HCT116 (cell line): ENCODE measurements at regions not wholly inside any gene's neighbourhood (a gene's known extent, or its start where the extent isn't known, plus 50 kb on each side); places are given as distances from the start of the nearest gene placed in this dataset.

ENCODE experiments used
- CEBPB ChIP-seq: IDR thresholded peaks from 2 replicates; pipeline ENCODE4 v1.6.1; 2012; ENCODE audit warnings: low read depth
- FOSL1 ChIP-seq: IDR thresholded peaks from 2 replicates; pipeline ENCODE4 v1.6.1; 2012; ENCODE audit warnings: low read depth
- POLR2A ChIP-seq: IDR thresholded peaks from 2 replicates; pipeline ENCODE4 v1.7.0; 2011; ENCODE audit warnings: borderline replicate concordance; ENCODE audit not compliant: insufficient read depth, insufficient read length; ENCODE audit errors: extremely low read depth
- POLR2AphosphoS5 ChIP-seq: IDR thresholded peaks from 2 replicates; pipeline ENCODE4 v1.6.1; 2011; ENCODE audit warnings: mild to moderate bottlenecking, low read depth, low read length, moderate library complexity
- SIN3A ChIP-seq: IDR thresholded peaks from 2 replicates; pipeline ENCODE4 v1.6.1; 2012; ENCODE audit warnings: low read depth
- TCF7L2 ChIP-seq: IDR thresholded peaks from 2 replicates; pipeline ENCODE4 v1.7.0; 2011; ENCODE audit warnings: borderline replicate concordance, inconsistent platforms; ENCODE audit not compliant: insufficient read depth, insufficient read length; ENCODE audit errors: extremely low read depth
- YY1 ChIP-seq: IDR thresholded peaks from 2 replicates; pipeline ENCODE4 v1.6.1; 2011; ENCODE audit warnings: low read length, low read depth, moderate library complexity, mild to moderate bottlenecking; ENCODE audit not compliant: insufficient replicate concordance; ENCODE audit errors: extremely low read depth
- ZFX ChIP-seq: fragments of 450-650 bp; IDR thresholded peaks from 2 replicates; pipeline ENCODE4 v1.6.1; 2017
- TF ChIP-seq, protein P1 (sequence below), 3 experiments: fragments of 200-600 bp in 1 of 3; sonication (generic) in 1 of 3; IDR thresholded peaks in 2 of 3; conservative IDR thresholded peaks in 1 of 3; 2 replicates each; pipeline ENCODE4 v1.5.1; 2012 to 2017; ENCODE audit warnings: low read depth in 2 of 3, low read length in 2 of 3, antibody characterized with exemption in 1 of 3, borderline replicate concordance in 1 of 3, control low read depth in 1 of 3, mild to moderate bottlenecking in 1 of 3, mixed read lengths in 1 of 3, mixed run types in 1 of 3, moderate library complexity in 1 of 3; ENCODE audit not compliant: insufficient read depth in 1 of 3
- TF ChIP-seq, protein P2 (sequence below): IDR thresholded peaks from 2 replicates; pipeline ENCODE4 v1.6.1; 2012; ENCODE audit warnings: low read depth

- TF ChIP-seq, protein P1, sequence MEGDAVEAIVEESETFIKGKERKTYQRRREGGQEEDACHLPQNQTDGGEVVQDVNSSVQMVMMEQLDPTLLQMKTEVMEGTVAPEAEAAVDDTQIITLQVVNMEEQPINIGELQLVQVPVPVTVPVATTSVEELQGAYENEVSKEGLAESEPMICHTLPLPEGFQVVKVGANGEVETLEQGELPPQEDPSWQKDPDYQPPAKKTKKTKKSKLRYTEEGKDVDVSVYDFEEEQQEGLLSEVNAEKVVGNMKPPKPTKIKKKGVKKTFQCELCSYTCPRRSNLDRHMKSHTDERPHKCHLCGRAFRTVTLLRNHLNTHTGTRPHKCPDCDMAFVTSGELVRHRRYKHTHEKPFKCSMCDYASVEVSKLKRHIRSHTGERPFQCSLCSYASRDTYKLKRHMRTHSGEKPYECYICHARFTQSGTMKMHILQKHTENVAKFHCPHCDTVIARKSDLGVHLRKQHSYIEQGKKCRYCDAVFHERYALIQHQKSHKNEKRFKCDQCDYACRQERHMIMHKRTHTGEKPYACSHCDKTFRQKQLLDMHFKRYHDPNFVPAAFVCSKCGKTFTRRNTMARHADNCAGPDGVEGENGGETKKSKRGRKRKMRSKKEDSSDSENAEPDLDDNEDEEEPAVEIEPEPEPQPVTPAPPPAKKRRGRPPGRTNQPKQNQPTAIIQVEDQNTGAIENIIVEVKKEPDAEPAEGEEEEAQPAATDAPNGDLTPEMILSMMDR (IDR thresholded peaks at IDR 0.05 in 2 of 3, conservative IDR thresholded peaks at IDR 0.05 in 1 of 3; ENCODE audit: borderline replicate concordance in 1 of 3, insufficient read depth in 1 of 3, low read depth in 2 of 3, low read length in 2 of 3) = no peak
- TF ChIP-seq SIN3A (no peak), TCF7L2 (no peak), CEBPB (no peak), POLR2AphosphoS5 (no peak), POLR2A (no peak), FOSL1 (no peak), YY1 (no peak), ZFX (no peak)
- TF ChIP-seq, protein P2, sequence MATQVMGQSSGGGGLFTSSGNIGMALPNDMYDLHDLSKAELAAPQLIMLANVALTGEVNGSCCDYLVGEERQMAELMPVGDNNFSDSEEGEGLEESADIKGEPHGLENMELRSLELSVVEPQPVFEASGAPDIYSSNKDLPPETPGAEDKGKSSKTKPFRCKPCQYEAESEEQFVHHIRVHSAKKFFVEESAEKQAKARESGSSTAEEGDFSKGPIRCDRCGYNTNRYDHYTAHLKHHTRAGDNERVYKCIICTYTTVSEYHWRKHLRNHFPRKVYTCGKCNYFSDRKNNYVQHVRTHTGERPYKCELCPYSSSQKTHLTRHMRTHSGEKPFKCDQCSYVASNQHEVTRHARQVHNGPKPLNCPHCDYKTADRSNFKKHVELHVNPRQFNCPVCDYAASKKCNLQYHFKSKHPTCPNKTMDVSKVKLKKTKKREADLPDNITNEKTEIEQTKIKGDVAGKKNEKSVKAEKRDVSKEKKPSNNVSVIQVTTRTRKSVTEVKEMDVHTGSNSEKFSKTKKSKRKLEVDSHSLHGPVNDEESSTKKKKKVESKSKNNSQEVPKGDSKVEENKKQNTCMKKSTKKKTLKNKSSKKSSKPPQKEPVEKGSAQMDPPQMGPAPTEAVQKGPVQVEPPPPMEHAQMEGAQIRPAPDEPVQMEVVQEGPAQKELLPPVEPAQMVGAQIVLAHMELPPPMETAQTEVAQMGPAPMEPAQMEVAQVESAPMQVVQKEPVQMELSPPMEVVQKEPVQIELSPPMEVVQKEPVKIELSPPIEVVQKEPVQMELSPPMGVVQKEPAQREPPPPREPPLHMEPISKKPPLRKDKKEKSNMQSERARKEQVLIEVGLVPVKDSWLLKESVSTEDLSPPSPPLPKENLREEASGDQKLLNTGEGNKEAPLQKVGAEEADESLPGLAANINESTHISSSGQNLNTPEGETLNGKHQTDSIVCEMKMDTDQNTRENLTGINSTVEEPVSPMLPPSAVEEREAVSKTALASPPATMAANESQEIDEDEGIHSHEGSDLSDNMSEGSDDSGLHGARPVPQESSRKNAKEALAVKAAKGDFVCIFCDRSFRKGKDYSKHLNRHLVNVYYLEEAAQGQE = no peak
Observed at GRCh38 chr6:147108259-147108910, 95.8 kb upstream of the STXBP5 start.
